AG04450 (cell line): ENCODE measurements at regions not wholly inside any gene's neighbourhood (a gene's known extent, or its start where the extent isn't known, plus 50 kb on each side); places are given as distances from the start of the nearest gene placed in this dataset.
"Not testable (repeated sequence)": the region's sequence is repeated elsewhere in the genome, so short reads cannot be mapped to it uniquely, and the experiment has no call there.

Experiments
- CTCF ChIA-PET: fragments of 300-600, 350-600 bp; formaldehyde crosslinking; extraction: SDS; loops from one replicate; lab custom pipeline; 2022; ENCODE audit warnings: antibody characterized with exemption, inconsistent platforms; lab: Charles Lee
- POLR2A ChIA-PET: fragments of 350-600 bp; formaldehyde crosslinking; extraction: SDS; loops from one replicate; lab custom pipeline; 2021; ENCODE audit warnings: antibody characterized with exemption, inconsistent platforms; lab: Yijun Ruan, JAX
- DNase-seq: peaks from one replicate; pipeline ENCODE4 v3.0.0-alpha.2; 2011; ENCODE audit warnings: low read depth, low spot score
- H3K27ac ChIP-seq: one replicate; pipeline ENCODE4 v1.5.1; 2012; ENCODE audit warnings: low read depth, low read length, control low read depth
- H3K27me3 ChIP-seq: one replicate; pipeline ENCODE4 v1.6.0; 2012; ENCODE audit warnings: low read length; ENCODE audit not compliant: control insufficient read depth, insufficient read depth
- H3K4me3 ChIP-seq: 2 replicates; pipeline ENCODE4 v1.5.1; 2011; ENCODE audit warnings: mild to moderate bottlenecking, low read depth, low read length, control low read depth
- H3K9me3 ChIP-seq: 2 replicates; pipeline ENCODE4 v1.5.1; 2012; ENCODE audit warnings: low read length; ENCODE audit not compliant: control insufficient read depth, insufficient read depth
- CTCF ChIP-seq: IDR thresholded peaks from 2 replicates; pipeline ENCODE4 v1.5.1; 2011; ENCODE audit warnings: low read depth, low read length, control low read depth, inconsistent platforms

GRCh38 chr9:97790542-97790941 is 62.5 kb upstream of the FOXE1 start:
- no peak overlapping the region for H3K27ac ChIP-seq
- H3K9me3 ChIP-seq: no peaks in the 10 kb centered on the region
- ChIA-PET POLR2A (no interaction called here), CTCF (no interaction called here)
- H3K4me3 ChIP-seq: no peak overlapping the region
- no peaks in the 10 kb centered on the region for H3K27me3 ChIP-seq
- no peak for DNase-seq
- no peak for TF ChIP-seq CTCF

DNA sequence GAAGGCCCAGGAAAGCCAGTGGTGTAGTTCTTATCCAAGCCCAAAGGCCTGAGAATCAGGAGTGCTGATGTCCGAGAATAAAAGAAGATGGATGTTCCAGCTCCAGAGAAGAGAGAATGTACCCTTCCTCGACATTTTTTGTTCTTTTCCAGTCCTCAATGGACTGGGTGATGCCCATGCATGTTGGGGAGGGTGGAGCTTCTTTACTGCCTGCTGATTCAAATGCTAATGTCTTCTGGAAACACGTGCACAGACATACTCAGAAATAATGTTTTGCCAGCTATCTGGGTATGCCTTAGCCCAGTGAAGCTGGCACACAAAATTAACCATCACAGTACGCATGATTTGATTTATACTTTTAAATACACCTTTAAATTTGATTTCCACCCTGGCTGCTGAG is 61.5 kb upstream of the FOXE1 start:
- ChIA-PET POLR2A (no interaction called here), CTCF (no interaction called here)
- no peak overlapping the region for H3K4me3 ChIP-seq
- DNase-seq: no peak
- no peaks in the 10 kb centered on the region; the same call in 1 of the 2 replicates for H3K9me3 ChIP-seq
- TF ChIP-seq CTCF: no peak
- H3K27ac ChIP-seq: no peak overlapping the region
- H3K27me3 ChIP-seq: no peaks in the 10 kb centered on the region

DNA sequence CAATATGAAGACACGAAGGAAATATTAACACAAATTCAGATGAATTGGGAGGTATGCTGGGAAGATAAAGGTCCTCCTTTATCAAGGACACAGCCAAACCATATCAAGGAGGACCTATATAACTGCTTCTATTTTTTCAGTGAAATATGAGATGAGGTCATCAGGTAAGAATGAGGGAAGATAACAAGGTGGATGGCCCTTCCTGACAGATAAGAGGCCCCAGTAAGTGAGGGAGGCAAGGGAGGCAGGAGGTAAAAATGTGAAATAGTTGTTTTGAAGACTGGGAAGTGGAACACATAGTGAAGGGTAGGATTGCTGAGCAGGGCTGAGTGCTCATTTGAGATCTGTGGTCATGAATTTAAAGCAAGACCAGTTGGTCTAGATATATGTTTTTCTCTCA is 60.0 kb upstream of the FOXE1 start:
- Histone ChIP-seq H3K4me3 (no peak overlapping the region), H3K27me3 (no peaks in the 10 kb centered on the region), H3K27ac (no peak overlapping the region), H3K9me3 (no peaks in the 10 kb centered on the region; the same call in 1 of the 2 replicates)
- no peak for TF ChIP-seq CTCF
- ChIA-PET POLR2A (no interaction called here), CTCF (no interaction called here)
- no peak for DNase-seq

DNA sequence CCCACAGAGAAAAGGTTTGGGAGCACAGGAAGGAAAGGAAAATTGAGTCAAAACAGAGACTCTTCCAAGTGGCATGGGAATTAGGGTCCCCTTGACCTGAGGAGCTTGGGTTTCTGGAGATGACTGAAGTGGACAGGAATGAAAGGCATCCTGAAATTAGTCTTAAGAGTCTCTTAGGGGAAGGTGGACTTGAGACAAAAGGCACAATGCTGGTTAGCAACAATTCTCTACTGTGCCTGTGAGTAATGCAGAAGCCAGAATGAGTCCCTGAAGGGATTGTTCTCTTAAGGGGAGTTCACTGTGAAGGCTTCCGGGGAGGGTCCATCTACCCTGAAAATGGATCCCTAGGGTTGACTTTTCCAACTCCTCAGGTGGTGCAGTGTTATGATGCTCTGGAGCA is 58.4 kb upstream of the FOXE1 start:
- H3K27ac ChIP-seq: no peak overlapping the region
- ChIA-PET CTCF (no interaction called here), POLR2A (no interaction called here)
- H3K4me3 ChIP-seq: no peak overlapping the region
- no peaks in the 10 kb centered on the region; the same call in 1 of the 2 replicates for H3K9me3 ChIP-seq
- TF ChIP-seq CTCF: no peak
- DNase-seq: no peak
- no peaks in the 10 kb centered on the region for H3K27me3 ChIP-seq

- H3K27me3 ChIP-seq, H3K27ac ChIP-seq, H3K9me3 ChIP-seq, DNase-seq, POLR2A ChIA-PET, CTCF ChIA-PET, H3K4me3 ChIP-seq: not testable (repeated sequence)
Observed at GRCh38 chr9:97796176-97796575, 56.9 kb upstream of the FOXE1 start.

DNA sequence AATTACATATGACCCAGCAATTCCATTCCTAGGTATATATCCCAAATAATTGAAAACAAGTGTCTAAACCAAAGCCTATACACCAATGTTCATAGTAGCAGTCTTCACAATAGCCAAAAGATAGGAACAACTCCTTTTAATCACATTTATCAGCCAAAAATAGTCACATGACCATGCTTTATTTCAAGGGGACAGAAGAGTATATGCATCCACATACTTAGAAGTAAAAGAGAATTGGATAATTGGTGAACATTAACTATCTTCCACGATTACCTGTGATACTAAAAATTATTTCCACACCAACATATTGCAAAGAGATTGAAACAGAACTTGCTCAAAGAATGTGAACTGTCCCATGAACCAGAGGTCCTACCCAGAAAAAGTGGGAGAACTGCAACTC is 51.8 kb upstream of the FOXE1 start:
- POLR2A ChIA-PET: no interaction called here
- TF ChIP-seq CTCF: no peak
- CTCF ChIA-PET: interaction anchor here (0.6 kb wide), 1 partner anchor 89 kb away, joined by 3 read pairs; no protein-coding TSS in a partner anchor
- H3K27ac ChIP-seq: no peak overlapping the region
- H3K27me3 ChIP-seq: peaks cover 6% of the 10 kb centered on the region
- no peak for DNase-seq
- no peak overlapping the region for H3K4me3 ChIP-seq
- no peaks in the 10 kb centered on the region; the same call in 1 of the 2 replicates for H3K9me3 ChIP-seq
